Ecto neural progenitor cell (in vitro differentiated cells): ENCODE measurements at regions not wholly inside any gene's neighbourhood (a gene's known extent, or its start where the extent isn't known, plus 50 kb on each side); places are given as distances from the start of the nearest gene placed in this dataset.

Experiments
- DNase-seq: peaks from one replicate; pipeline ENCODE4 v3.0.0-alpha.2; 2018; ENCODE audit warnings: low spot score

DNA sequence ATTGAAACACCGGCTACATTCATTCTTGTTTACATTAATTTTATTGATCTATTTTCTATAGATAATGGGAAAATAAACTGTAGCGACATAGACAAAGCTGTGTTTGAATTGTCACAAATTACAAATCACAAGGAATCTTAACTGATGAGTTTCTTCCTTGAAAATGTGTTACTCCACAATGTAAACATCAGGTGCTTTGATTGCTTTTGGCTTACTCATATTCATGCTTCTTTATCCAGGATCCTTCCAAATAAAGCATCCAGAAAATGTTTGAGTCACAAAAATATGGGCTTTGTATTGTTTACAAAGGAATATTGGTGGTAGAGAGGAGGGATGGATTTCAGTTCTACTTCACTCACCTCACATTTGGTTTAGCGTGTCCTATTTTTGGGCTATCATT is 64.0 kb downstream of the BMP2 start:
- no peak for DNase-seq

DNA sequence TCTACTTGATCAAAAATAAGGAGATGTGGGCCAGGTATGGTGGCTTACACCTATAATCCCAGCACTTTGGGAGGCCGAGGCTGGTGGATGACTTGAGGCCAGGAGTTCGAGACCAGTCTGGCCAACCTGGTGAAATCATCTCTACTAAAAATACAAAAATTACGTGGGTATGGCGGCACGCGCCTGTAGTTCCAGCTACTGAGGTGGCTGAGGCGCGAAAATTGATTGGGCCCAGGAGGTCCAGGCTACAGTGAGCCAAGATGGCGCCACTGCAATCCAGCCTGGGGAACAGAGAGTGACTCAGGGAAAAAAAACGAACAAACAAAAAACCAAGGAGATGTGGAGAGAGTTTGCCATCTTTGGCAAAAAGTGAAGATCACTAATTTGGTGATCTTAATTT is 65.3 kb downstream of the BMP2 start:
- no peak for DNase-seq

DNA sequence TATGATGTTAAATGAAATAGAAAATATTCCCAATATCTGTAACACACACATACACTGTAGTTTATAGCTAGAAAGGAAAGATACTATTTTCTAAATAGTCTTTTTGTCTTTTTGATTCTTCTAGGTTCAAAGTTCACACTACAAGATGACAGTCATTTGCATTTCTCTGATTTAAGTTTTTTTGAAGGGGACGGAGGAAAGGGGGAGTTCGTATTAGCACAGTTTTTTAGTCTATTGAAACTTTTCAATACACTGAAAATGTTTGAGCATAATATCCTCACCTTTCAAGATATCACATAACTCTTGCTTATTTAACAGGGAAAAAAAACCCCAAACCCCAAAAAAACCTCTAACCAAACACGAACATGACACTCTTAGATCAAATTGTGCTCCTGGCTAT is 68.1 kb downstream of the BMP2 start:
- DNase-seq, result no peak

DNA sequence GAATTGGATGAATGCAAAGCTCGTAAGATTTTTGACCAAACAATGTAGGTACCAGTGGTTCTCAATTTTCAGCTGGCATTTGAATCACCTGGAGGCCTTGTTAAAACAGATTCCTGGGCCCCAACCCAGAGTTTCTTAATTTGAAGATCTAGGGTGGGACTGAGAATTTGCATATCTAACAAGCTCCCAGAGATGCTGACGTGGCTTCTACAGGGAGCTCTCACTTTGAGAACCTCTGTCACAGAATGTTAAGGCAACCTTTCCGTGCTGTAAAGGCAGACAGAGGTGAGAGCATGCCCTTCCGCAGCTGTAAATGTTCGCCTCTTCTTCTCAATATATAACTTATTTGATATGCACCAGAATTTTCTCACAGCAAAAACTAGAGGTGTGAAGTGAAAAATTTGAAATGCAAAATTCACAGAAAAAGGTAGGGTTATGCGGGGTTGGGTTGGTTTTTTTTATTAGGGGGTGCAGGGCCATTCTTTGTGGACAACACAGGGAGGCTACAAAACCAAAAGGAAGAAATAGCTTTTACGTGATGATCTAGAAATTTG is 69.4 kb downstream of the BMP2 start:
- DNase-seq, result no peak

DNA sequence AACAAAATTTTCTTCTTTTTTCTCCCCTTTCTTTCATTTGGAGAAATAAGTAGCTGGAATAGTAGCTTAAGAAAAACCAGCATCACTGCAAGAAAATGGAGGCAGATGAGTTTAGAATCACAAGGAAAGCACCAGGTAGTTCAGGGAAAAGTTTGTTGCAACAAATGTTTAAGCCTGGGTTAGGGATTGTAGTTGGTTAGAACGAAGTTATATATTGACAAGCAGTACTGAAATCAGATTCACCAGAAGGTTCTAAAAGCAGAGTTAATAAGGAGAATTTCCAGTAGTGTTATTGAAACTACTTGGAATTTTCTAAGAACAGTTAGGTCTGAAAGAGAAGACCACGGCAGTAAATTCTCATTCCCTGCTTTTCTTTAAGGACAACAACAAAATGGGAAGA is 70.2 kb downstream of the BMP2 start:
- no peak for DNase-seq

DNA sequence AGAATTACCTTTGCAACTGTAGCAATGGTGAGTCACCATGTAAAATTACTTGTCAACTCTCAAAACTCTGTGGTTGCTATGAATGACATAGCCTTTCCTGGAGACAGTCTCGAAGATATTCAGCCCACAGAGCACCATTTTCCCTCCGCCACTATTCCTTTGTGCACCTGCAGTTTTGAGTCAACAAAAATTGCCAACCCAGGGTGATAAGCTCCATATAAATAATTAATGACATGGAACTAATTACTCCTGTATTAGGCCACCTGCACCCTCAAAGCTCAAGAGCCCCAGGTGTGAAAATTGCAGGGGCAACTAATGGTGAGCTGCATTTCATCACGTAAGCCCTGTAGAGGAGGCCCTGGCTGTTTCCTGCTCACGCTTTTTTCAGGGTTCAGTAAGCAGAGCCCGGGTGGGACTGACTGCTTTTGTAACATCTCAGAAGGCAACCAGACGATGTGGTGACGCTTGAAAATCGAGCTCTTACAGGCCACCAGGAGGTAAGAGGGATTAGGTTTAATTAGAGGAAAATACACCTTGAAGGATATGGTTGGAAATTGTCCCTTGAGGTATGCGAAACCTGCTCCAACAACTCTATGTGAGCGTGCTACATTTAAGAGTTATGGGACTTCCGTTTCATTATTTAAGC is 70.8 kb downstream of the BMP2 start:
- DNase-seq, result no peak

DNA sequence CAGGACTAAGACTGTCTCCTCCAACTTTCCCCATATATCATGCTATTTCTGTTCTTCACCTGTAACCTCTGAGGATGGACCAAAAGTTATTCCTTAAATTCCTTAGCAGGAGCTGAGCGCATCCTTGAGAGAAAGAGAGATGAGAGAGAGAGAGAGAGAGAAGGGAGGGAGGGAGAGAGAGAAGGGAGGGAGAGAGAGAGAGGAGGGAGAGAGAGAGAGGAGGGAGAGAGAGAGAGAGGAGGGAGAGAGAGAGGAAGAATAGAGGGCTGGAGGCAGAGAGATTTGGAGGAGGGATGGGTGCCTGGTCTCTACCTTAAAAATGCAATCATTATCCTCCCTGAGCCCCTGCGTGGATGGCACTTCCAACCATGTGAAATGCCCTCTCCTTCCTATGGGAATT is 73.6 kb downstream of the BMP2 start:
- DNase-seq, result no peak

DNA sequence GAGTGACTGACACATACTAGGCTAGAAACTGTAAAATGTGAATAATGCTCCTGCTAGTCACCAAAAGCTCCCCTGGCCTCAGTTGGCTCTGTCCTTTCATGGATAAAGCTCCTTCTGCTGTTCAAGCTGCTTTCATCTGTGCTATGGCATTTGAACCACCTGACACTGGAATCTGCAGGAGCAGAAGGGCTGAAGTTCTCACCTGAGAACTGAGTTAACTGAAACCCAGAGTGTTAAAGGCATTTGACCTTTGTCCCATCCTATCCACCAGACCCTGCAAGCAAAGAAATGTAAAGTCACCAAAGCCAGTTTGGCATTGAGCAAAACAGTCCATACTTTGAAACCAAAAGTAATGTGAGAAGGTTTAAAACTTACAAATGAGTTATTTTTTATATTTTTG is 77.7 kb downstream of the BMP2 start:
- no peak for DNase-seq

DNA sequence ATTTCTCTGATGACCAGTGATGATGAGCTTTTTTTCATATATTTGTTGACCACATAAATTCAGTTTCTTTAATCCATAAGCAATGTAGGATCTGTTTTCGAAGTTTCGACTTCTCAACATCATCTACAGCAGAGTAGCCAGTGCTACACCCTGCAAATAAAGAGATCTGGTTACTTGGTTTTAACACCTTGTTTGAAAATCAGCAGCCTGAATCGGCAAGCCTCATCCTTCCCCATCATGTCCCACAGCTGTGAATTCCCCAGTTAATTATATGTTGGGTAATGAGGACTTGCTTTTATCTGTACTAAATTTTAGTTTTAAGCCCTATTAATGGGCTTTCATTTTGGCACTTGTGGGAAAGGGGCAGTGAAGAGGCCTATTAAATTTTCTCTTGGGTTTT is 80.6 kb downstream of the BMP2 start:
- DNase-seq, result no peak

DNA sequence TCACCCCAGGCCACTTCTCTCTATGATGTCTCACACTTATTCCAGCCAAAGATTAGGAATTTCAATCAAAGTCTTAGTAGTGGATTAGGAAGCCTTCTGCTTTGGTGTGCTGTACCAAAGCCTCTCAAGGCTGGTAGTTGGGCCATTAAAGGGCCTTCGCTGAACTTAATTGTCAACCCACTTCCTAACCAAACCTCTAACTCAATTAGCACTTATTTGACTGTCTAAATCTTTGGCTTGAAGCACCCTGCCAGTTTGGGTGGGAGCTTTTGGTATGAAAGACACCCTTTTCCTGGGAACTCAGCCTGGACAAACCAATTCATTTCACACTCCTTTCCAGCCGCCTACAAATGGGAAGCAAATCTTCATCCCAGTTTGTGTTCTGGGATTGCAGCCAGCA is 81.5 kb downstream of the BMP2 start:
- DNase-seq, result no peak

DNA sequence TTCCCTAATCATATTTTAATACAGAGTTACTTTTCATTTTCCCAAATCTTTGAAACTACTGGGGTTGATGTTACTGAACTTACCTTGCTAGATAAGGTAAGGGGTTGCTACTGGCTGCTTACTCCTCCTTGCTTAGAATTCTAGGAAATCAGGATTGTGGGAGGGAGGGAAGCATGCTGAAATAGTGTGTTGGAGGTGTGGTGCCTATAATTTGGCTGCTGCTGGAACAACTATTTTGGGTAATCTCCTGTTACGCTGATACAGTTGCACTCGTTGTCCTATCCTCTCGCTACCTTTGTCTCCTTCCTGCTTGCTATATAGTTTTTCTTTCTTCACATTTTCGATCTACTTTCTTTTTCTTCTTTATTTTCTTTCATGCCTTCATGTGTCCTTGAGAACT is 83.7 kb downstream of the BMP2 start:
- no peak for DNase-seq

DNA sequence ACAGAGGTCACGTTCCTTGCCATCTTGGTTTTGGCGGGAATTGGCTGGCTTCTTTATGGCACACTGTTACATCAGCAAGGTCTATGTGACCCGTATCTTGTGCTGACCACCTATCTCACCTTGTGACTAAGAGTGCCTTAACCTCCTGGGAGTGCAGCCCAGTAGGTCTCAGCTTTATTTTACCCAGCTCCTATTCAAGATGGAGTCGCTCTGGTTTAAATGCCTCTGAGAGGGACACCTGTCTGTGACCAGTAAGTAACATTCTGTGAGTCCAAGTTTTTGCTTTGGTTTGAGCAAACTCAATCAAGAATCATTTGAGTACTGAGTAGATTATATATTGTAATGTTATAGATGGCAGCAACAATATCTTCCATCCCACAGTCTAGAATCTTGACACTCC is 85.0 kb downstream of the BMP2 start:
- DNase-seq, result no peak

DNA sequence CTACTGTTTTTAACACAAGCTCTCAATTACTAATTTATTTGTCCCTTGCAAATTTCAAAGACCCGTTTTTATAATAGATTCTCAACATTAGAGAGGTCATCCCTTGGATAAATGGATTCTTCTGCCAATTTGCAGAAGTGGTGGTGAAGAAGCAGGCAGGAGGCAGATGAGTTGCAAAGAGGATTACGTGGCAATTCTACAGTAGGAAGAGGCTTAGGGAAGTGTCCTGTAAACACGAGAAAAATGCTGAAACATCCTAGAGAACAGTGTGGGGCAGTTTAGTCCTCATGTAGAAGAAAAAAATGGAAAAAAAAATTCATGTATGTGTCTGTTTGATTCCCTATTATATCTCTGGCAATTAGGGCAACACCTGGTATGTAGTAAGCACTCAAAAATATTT is 87.6 kb downstream of the BMP2 start:
- DNase-seq, result no peak

DNA sequence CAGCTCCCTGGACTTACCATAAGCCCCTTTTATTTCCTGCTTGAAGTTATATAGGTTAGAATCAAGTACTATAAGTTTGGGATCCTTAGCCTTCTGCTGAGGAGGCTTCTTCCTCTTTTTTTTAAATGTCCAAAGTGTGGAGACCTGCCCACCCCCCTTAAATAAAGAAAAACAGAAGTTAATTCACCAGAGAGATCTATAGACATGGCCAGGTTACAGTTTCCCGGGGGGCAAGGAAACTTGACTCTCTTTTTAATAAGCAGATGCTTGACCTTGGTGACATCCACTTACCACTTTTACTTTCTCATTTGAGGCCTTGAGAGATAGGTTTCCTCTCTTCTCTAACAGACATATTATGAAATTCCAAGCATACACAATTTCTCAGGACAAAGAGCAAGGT is 88.3 kb downstream of the BMP2 start:
- no peak for DNase-seq

DNA sequence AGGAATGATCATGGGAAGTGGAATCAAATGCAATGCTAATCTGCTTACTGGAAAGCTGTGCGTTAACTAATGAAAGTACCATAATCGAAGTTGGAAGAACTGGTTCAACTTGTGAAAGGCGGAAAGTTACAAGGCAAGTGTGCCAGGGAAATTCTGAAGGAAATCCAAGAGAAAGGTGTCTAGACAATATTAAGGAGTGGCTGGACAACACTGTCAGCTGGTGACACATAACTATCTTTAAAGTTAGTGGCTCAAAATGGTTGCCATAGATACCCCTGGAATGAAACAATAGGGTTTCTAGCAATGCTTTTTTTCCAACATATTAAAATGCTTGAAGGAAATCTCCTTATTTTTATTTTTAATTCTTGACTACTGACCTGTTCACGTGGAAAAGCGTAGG is 90.4 kb downstream of the BMP2 start:
- DNase-seq, result no peak

DNA sequence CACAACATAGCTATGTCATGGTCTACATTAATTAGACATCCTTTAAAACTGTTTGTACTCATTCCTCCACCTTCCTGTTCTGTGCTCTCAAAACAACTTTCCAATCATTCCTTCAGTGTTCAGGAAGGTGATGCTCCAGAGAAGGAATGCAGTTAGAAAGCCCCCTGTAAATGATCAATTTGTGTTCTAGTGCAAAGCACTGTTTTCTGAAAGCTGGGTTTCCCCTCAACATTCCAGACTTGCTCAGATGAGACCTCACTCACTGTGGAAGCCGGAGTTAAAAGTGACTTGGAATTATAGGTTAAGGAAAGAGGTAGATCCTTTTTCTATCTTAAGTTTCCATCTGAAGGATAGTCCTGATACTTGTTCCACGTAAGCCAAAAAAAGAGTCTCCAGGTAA is 95.9 kb downstream of the BMP2 start:
- DNase-seq, result no peak

DNA sequence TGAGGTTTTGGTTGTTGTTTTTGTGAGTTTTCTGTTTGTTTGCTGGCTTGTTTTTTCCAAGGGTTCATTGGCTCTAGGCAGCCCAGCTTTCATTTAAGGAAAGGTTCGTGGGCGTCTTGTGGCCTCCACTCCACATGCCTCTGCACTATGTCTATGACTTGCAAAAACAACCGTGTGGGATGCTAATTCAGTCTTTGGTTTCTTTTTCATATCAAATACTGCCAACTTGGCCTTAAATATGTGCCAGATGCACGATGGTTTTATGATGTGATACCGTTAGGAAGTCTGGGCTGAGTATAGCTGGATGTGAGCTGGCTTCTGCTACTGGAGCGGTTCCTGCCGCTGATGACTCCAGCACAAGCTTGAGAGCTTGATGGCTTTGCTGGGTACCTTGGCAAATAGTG is 96.3 kb downstream of the BMP2 start:
- DNase-seq, result no peak

DNA sequence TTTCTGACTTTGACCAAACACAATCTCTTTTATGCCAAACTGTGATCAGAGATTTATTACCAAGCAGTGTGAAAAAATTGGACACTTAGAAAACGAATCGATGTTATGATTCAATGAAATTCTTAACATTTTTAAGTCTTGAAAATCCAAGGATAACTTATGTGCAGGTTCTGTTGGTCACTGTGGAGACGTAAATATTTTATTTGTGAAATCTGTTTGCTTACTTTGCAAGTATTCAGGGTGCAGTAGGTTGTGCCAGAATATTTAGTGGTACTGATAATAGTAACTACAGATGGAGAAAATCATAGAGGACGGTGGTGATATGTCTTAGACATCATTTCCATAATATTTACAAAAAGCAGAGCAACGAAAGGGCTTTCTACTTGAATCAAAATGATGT is 97.3 kb downstream of the BMP2 start:
- no peak for DNase-seq

DNA sequence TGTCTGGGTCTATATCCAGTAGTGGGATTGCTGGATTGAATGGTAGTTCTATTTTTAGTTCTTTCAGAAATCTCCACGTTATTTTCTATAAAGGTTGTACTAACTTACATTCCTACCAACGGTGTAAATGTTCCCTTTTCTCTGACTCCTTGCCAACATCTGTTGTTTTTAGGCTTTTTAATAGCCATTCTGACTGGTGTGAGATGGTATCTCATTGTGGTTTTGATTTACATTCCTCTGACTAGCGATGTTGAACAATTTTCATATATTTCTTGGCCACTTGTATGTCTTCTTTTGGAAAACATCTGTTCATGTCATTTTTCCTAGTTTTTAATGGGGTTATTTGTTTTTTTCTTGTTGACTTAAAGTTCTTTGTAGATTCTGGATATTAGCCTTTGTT is 99.3 kb downstream of the BMP2 start:
- DNase-seq, result no peak

DNA sequence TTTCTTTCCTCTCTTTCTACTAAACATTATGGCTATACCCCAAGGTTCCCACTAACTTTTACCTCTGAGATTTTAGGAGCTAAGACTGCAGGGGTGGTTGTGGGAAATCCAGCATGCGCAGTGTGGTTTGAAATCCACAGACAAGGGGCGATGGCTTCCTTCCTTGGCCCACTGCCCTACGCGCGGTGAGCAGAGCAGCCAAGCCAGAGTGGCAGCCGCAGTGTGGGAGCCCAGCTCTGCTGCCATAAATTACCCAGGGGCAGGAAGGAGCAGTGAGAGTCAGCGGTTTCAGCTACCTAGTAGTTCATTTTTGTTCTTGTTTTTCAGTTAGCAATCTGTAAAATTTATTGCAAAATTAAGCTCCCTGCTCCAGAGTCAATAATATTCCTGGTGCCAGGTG is 101.4 kb downstream of the BMP2 start:
- no peak for DNase-seq

DNA sequence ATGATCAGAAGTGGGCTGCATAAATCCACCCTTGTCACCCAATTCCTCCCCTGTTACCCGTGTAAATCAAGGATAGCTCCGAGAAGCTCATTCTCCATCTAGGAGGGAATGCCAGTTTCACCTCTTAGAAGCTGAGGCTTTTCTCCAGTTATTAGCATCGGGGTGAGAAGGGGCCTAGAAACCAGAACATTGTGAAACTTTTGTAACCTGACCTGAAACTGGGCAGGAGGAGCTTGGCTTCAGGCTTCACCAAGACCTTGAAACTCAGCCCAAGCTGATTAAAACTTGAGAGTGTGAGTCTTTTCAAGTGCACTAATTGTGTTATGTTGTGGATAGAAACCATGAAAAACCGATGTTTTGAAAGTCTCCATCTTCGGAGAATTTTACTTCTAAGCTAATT is 103.1 kb downstream of the BMP2 start:
- DNase-seq, result no peak

DNA sequence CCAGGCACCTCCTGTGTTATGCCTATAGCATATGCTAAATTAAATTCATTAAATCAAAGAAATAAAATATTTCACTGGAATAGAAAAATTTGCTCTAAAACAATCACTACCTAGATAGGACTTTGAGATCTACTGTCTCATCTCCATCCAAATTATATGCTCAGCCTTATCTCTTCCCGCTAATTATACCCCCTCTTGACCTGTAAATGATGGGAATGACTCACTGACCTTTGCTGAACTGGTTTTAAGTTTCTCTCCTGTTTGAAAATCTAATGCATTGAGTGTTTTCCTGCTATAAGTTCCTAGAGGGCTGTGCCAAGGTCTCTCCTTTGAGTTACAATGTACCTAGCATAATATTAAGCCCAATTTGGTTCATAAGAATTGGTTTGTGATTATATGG is 110.1 kb downstream of the BMP2 start:
- DNase-seq, result no peak

DNA sequence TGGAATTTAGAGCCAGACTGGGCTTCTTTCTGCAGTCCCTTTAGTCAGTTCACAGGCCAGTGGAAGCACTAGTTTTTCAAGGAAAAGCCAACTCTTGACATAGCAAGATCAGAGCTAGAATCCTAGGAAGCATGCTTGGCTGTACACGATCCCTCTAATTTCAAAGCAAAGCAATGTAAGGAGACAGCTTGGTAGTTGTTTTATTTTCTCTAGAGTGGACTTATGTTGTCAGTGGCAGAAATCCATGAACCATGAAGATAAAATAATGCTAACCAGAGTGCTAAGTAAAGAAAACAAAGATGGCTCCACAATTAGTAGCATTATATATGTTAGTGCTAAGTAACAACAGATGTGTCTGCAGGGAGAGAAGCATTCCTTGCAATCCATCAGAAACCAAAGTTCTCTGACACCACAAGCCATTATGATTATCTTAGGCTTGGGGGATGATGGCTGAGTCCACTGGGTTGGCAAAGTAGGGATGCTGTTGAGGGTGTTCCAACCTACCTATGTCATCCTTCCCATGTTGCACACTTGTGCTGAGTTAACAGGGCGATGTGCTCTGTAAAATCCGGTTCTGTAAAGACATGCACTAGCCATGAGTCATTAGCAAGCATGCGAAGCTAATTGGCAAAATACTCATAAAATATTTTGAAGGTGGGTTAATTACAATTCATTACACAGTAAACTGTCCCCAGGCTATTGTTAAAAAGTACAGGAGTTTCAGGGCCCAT is 115.2 kb downstream of the BMP2 start:
- DNase-seq, result no peak

DNA sequence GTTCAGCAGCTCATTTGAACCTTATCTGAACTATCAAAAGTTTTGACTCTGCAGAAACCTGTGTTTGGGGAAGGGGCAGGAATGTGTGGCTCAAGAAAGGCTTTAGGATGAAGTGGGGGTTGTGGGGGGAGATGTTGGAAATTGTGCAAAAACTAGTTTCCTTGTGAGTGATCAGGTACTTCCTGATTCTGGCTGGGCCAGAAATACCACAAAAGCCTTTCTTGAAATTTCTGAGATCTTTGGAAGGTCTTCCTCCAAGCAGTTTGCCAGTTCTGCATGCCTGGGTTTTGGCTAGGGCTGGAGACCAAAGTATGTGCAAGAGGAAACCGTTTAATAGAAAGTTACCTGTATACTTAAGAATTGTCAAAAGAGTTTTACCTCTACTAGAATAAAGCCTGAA is 116.6 kb downstream of the BMP2 start:
- no peak for DNase-seq
